CD4-positive, alpha-beta T cell (primary cell): ENCODE measurements at regions not wholly inside any gene's neighbourhood (a gene's known extent, or its start where the extent isn't known, plus 50 kb on each side); places are given as distances from the start of the nearest gene placed in this dataset.

Experiments used
- ATAC-seq: fragments of 200-7000 bp; cut with Tn5 transposase; one replicate; pipeline ENCODE4 v1.10.0; 2022; ENCODE audit warnings: mild to moderate bottlenecking; ENCODE audit not compliant: poor library complexity
- CTCF ChIA-PET: fragments of 350-600 bp; sonication (Branson Sonifier 250); formaldehyde crosslinking; loops from one replicate; lab custom pipeline; 2021; ENCODE audit warnings: antibody characterized with exemption, inconsistent platforms; lab: Charles Lee
- POLR2A ChIA-PET: fragments of 350-600 bp; sonication (Branson Sonifier 250); formaldehyde crosslinking; loops from one replicate; lab custom pipeline; 2021; ENCODE audit warnings: antibody characterized with exemption, inconsistent platforms; lab: Charles Lee
- DNase-seq, 14 experiments: peaks; one replicate each; pipeline ENCODE4 v3.0.0-alpha.2; 2013 to 2020; ENCODE audit warnings: mixed read lengths in 2 of 14
- H3K27ac ChIP-seq, 2 donors: one replicate each; pipeline versions ENCODE4 v1.5.1 to v1.7.0; 2013; ENCODE audit warnings: low read length in 2 of 2, low read depth in 1 of 2, mild to moderate bottlenecking in 1 of 2
- H3K27me3 ChIP-seq, 2 experiments: 1 replicate in 1 of 2; 2 replicates in 1 of 2; pipeline versions ENCODE4 v1.6.1 to v1.7.0; 2013; ENCODE audit warnings: low read length in 2 of 2, control low read depth in 1 of 2, mild to moderate bottlenecking in 1 of 2, moderate library complexity in 1 of 2; ENCODE audit not compliant: insufficient read depth in 2 of 2, control insufficient read depth in 1 of 2
- H3K36me3 ChIP-seq: one replicate; pipeline ENCODE4 v1.6.1; 2013; ENCODE audit warnings: low read length, control low read depth; ENCODE audit not compliant: insufficient read depth
- H3K4me1 ChIP-seq: one replicate; pipeline ENCODE4 v1.6.1; 2013; ENCODE audit warnings: low read length, control low read depth; ENCODE audit not compliant: insufficient read depth
- H3K4me3 ChIP-seq: one replicate; pipeline ENCODE4 v1.5.1; 2013; ENCODE audit warnings: mild to moderate bottlenecking, low read length, moderate library complexity
- H3K9me3 ChIP-seq, 2 experiments: 1 replicate in 1 of 2; 2 replicates in 1 of 2; pipeline versions ENCODE4 v1.6.1 to v1.7.0; 2013; ENCODE audit warnings: low read length in 2 of 2, mild to moderate bottlenecking in 2 of 2, control low read depth in 1 of 2, moderate library complexity in 1 of 2; ENCODE audit not compliant: control insufficient read depth in 1 of 2, insufficient read depth in 1 of 2
- H3K27ac Mint-ChIP-seq: one replicate; pipeline ENCODE4 v1.8.0; 2020; ENCODE audit warnings: mixed read lengths
- H3K27me3 Mint-ChIP-seq: one replicate; pipeline ENCODE4 v1.8.0; 2021; ENCODE audit warnings: mixed read lengths
- H3K36me3 Mint-ChIP-seq: one replicate; pipeline ENCODE4 v1.8.0; 2021; ENCODE audit warnings: low read depth, mixed read lengths
- H3K4me1 Mint-ChIP-seq: one replicate; pipeline ENCODE4 v1.8.0; 2021; ENCODE audit warnings: low read depth, mixed read lengths
- H3K4me3 Mint-ChIP-seq: one replicate; pipeline ENCODE4 v1.8.0; 2020; ENCODE audit warnings: mild to moderate bottlenecking, mixed read lengths
- H3K9me3 Mint-ChIP-seq: one replicate; pipeline ENCODE4 v1.8.0; 2020; ENCODE audit warnings: mixed read lengths
- intact Hi-C, 2 experiments: fragments of 100-400 bp; cut with DNase I in 1 of 2; cut with micrococcal nuclease in 1 of 2; formaldehyde crosslinking; loops; one replicate each; pipeline versions ENCODE4 v1.15.1 to v1.9.0; 2023 to 2025; cut with DNase I, micrococcal nuclease
- TF ChIP-seq, protein P1 (sequence below): fragments of 200-600 bp; IDR thresholded peaks from one replicate; pipeline ENCODE4 v1.8.0; 2022; ENCODE audit warnings: antibody characterized with exemption, mild to moderate bottlenecking

DNA sequence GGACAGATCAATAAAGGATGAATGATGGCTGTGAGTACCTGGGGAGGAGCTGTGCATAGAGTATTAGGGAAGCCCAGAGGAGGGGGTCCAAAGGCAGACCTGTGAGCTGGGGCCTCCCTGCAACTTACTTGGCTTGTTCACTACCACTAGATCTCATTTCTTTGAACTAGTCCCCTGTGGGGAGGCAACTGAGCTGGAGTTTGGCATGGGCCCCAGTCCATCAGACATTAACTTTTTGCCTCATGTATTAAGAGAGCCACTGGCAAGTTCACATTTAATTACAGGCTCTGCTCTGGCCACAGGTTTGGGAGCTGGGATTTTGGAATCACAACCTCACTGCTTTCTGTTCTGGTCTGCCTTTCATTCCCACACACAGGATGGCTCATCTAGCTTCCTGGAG lies 254.1 kb downstream of the PRL start:
- Mint-ChIP-seq H3K27me3 (no peaks in the 10 kb centered on the region), H3K4me1 (peaks cover 7% of the 10 kb centered on the region), H3K27ac (no peak overlapping the region), H3K36me3 (no peaks in the 10 kb centered on the region), H3K4me3 (no peak overlapping the region), H3K9me3 (peaks cover 9% of the 10 kb centered on the region)
- no peak for ATAC-seq
- intact Hi-C loops = no loop called here
- no peaks in the 10 kb centered on the region for H3K36me3 ChIP-seq
- peaks cover 0 to 4% of the 10 kb centered on the region in 2 experiments for H3K9me3 ChIP-seq
- TF ChIP-seq, protein P1, sequence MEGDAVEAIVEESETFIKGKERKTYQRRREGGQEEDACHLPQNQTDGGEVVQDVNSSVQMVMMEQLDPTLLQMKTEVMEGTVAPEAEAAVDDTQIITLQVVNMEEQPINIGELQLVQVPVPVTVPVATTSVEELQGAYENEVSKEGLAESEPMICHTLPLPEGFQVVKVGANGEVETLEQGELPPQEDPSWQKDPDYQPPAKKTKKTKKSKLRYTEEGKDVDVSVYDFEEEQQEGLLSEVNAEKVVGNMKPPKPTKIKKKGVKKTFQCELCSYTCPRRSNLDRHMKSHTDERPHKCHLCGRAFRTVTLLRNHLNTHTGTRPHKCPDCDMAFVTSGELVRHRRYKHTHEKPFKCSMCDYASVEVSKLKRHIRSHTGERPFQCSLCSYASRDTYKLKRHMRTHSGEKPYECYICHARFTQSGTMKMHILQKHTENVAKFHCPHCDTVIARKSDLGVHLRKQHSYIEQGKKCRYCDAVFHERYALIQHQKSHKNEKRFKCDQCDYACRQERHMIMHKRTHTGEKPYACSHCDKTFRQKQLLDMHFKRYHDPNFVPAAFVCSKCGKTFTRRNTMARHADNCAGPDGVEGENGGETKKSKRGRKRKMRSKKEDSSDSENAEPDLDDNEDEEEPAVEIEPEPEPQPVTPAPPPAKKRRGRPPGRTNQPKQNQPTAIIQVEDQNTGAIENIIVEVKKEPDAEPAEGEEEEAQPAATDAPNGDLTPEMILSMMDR = no peak
- CTCF ChIA-PET = no interaction called here
- DNase-seq = no peak
- H3K4me3 ChIP-seq = no peak overlapping the region
- H3K27ac ChIP-seq = no peak overlapping the region
- no peaks in the 10 kb centered on the region for H3K4me1 ChIP-seq
- H3K27me3 ChIP-seq = no peaks in the 10 kb centered on the region
- POLR2A ChIA-PET = no interaction called here

DNA sequence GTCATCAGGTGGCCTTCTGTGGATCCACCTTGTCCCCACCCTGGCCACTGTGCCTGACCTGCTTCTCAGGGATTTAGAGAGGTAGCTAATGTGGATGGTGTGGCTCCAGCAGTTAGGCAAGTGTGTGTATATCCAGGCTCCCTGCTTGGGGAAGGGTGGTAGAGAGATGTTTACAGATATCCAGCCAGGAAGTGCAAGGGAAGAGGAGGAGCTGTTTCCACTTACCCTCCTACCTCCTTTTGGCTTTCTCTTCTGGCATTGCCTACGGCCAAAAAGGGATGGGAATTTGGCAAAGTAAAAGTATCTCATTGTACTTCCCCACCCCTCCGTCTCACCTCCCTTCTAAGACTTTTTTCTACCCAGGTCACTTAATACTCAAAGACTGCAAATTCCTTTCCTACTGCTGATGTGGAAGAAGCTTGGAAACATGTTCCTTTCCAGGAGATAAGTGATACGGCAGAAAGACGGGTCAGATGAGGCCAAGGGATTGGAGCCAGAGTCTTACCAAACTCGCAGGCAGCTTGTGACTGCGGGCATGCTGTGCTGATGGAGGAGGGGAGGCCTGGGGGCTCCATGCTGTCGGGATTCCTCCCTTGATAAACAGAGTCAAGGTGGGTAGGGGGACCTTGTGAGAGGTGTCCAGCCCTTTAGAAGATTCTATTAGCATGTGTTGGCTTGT lies 253.4 kb downstream of the PRL start:
- DNase-seq (no peak), ATAC-seq (no peak)
- ChIA-PET CTCF (no interaction called here), POLR2A (interaction anchor here (0.6 kb wide), 1 partner anchor 79 kb away, joined by 3 read pairs; no protein-coding TSS in a partner anchor)
- intact Hi-C loops = no loop called here
- Mint-ChIP-seq H3K9me3 (peaks cover 9% of the 10 kb centered on the region), H3K4me1 (peaks cover 7% of the 10 kb centered on the region), H3K4me3 (no peak overlapping the region), H3K27me3 (no peaks in the 10 kb centered on the region), H3K27ac (no peak overlapping the region), H3K36me3 (no peaks in the 10 kb centered on the region)
- TF ChIP-seq, protein P1 = no peak
- Histone ChIP-seq H3K4me3 (no peak overlapping the region), H3K4me1 (no peaks in the 10 kb centered on the region), H3K27me3 (no peaks in the 10 kb centered on the region), H3K9me3 (peaks cover 0 to 4% of the 10 kb centered on the region in 2 experiments), H3K36me3 (no peaks in the 10 kb centered on the region), H3K27ac (no peak overlapping the region)

DNA sequence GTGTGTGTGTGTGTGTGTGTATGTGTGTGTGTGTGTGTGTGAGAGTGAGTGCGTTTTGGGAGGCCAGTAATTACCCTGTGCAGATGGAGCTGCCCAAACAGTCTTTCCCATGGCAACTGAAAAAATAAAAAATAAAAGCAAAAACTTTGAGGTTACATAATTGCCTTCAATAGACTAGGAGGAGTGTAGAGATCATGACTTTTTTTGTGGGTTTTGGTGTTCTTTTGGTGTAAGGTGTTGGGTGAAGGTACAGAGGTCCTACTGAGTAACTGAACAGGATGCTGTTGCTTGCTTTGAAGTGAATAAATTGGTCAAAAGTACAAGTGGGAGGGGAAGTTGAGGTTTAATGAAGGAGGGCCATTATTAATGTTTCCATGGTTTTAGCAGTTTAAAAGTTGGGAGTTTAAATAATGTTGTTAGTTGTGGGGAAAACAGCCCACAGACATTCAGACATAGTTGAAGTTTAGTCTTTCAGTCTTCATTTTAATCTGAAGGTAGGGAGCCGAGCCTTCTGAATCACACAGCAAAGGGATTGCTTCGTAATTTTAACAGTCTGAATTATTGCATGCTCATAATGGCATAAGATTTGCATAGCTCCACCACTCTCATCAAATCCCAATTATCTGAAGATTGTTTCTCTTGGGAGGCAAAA lies 251.4 kb downstream of the PRL start:
- no peaks in the 10 kb centered on the region for H3K27me3 Mint-ChIP-seq
- H3K9me3 ChIP-seq = peaks cover 0 to 4% of the 10 kb centered on the region in 2 experiments
- no peaks in the 10 kb centered on the region for H3K27me3 ChIP-seq
- H3K4me3 Mint-ChIP-seq = peak overlapping the region; percentile 3
- H3K27ac Mint-ChIP-seq = peak overlapping the region; percentile 32
- no peak overlapping the region for H3K4me3 ChIP-seq
- peaks cover 7% of the 10 kb centered on the region for H3K4me1 Mint-ChIP-seq
- CTCF ChIA-PET = no interaction called here
- H3K36me3 ChIP-seq = no peaks in the 10 kb centered on the region
- ATAC-seq (peak; percentile 76), DNase-seq (peak in 2 of 14 experiments; percentile 24 to 39)
- H3K27ac ChIP-seq = no peak overlapping the region
- POLR2A ChIA-PET = interaction anchor here (1.1 kb wide), 1 partner anchor 102 kb away, joined by 4 read pairs; no protein-coding TSS in a partner anchor
- no peaks in the 10 kb centered on the region for H3K36me3 Mint-ChIP-seq
- TF ChIP-seq, protein P1 = no peak
- intact Hi-C loops = loop anchor here in 1 of 2 experiments (2.0 to 5.0 kb wide), 2 partner anchors 17 to 102 kb away; no protein-coding TSS in a partner anchor
- H3K9me3 Mint-ChIP-seq = peaks cover 3% of the 10 kb centered on the region
- no peaks in the 10 kb centered on the region for H3K4me1 ChIP-seq
